Fibroblast of gingiva (primary cell): ENCODE measurements at regions not wholly inside any gene's neighbourhood (a gene's known extent, or its start where the extent isn't known, plus 50 kb on each side); places are given as distances from the start of the nearest gene placed in this dataset.
"Not testable (repeated sequence)": the region's sequence is repeated elsewhere in the genome, so short reads cannot be mapped to it uniquely, and the experiment has no call there.

ENCODE experiments used
- DNase-seq: peaks from one replicate; pipeline ENCODE4 v3.0.0-alpha.2; 2011; ENCODE audit warnings: low read depth

- no peak for DNase-seq
These were observed 616.6 kb downstream of the TLE1 start for GRCh38 chr9:81072758-81073157.

- DNase-seq, result no peak
These were observed 618.2 kb downstream of the TLE1 start for GRCh38 chr9:81071108-81071507.

DNA sequence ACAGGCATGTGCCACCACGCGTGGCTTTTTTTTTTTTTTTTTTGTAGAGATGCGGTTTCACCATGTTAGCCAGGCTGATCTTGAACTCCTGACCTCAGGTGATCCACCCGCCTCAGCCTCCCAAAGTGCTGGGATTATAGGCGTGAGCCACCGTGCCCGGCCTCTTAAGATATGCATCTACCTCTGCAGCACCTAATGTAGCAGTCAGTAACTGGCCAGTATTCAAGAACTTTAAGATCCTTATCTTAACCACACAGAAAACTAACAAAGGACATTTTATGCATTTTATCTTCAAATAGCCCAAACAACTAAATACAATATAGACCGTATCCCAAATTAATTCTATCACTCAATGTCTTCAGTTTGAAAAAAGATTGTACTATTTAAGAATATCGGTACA, 618.7 kb downstream of the TLE1 start:
- no peak for DNase-seq

DNA sequence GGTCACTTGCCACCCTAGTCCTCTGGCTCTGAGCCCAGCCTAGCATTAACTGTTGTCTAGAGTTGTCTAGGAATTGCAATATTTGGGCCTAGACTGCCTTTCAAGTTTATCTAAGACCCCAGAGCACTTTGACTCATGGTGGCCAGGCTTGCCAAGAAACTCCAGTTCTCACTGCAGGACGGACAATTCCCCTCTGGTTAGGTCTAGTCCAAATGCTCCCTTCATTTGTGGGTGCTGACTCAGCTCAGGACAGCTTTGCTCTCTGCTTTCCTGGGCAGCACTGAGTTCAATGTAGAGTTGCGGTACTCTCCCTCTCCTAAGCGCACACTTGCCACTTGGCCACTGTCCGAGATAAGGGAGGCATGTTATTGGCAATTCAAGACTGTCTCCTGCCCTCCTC, 619.4 kb downstream of the TLE1 start:
- no peak for DNase-seq

DNA sequence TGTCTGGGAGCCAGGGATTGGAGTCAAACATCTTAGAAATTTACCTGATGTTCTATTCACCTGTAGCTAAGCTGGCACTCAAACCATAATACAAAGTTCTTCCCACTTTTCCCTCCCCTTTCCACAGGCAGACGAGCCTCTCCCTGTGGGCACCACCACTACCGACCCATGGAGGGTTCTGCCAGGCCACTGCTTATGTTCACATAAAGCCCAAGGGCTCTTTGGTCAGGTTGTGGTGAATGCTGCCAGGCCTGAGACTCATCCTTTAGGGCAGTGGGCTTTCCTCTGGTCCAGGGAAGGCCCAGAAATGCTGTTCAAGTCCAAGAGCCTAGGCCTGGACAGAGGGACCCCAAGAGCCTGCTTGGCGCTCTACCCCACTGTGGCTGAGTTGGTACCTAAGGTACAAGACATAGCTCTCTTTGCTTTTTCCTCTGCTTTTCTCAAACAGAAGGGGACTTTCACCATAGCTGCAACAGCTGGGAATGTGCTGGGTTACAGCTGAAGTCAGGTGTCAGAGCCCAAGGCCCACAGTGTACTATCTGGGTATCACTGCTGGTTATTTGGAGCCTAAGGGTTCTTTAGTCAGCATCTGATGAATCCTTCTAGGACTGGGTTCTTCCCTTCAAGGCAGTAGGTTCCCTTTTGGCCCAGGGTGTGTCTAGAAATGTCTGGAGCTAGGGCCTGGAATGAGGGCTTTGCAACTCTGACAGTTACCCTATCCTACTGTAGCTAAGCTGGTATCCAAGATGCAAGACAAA, 620.1 kb downstream of the TLE1 start:
- DNase-seq, result no peak

DNA sequence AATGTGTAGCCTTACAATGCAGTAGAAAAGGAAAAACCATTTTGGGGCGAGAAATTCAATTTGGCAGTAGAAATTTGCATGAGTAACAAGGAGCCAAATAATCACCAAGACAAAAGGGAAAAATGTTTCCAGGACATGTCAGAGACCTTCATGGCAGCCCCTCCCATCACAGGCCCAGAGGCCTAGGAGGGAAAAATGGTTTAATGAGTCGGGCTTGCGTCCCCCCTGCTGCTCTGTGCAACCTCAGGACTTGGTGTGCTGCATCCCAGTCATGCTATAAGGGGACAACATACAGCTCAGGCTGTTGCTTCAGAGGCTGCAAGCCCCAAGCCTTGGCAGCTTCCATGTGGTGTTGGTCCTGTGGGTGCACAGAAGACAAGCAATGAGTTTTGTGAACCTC, 626.4 kb downstream of the TLE1 start:
- not testable (repeated sequence) for DNase-seq

DNA sequence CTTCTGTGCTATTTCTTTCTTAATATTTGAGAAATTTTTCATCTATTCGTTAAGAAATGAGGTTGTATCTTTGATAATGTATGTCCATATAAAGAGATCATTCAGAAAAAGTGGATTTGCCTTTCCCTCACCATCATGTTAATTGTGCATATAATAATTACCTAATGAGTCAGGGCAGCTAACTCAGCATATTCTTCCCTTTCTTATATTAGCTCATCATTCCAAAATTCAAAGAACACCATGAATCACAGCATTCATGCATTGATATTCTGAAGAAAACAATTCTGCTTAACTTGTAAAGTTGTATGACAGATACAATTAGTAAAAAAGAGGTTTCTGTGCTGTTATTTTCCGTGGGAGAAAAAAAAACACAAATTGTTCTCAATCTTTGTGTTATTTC, 630.6 kb downstream of the TLE1 start:
- DNase-seq, result no peak

DNA sequence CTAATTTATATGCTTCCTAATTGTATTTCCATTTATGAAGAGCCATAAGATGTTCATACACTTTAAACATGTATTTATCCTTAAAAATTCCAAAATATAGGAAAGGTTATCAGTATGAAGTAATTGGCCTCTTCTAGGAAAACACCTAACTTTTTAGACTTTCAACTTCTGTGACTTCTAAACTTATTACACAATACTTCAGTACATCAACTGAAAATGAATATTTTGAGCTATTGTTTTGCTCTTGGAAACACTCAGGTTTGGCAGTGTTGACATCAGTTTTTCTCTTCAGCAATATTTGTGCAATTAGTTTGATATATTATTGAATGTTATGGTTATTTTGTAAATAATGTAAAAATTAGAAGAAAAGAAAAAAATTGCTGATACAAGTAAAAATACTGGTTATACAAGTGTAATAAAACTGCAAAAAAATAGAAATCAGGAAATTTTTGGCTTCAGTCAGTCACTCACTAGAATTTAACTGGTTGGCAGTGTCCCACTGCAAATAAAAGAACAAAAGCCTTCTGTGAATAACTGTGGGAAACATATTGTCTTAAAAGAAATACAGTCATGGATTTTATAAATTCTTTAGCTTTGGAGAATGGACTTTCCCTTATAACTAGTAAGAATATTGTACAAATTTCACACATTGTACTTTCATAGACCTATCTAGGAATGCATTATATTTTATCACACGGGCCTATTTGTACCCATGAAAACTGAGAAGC, 635.9 kb downstream of the TLE1 start:
- DNase-seq, result no peak

DNA sequence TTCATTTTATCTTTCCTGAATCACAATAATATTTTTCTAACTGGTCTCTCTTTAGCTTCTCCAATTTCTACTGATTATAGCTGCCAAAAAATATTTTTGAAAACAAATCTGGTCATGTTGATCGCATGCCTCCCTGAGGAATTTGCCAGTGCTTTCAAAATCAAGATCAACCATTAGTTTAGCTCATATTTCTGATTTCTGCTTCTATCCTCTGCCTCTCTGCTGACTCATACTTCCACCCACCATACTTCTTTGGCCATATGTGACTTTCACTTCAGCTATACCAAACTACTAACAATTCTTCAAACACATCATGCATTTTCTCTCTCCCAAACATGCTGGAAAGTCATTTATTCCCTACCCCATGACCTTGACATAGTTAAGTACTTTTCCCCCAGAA, 636.5 kb downstream of the TLE1 start:
- peak; percentile 78 for DNase-seq

DNA sequence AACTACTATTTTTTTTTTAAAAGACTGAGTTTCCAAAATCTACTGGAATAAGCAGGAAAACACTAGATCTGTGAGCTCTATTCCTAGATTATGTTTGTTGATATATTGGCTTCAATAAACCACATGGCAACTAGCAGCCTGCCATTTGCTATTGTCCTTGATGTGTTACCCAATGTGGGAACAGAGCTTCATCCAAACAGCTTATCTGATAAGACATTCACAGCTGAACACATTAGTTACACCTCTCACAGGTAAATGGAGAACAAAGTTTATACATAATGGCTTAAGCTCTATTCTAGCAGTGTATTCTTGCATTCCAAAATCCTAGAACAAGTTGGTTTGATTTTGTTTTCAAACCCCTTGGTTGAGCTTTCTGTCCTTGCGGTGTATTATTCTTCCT, 642.1 kb downstream of the TLE1 start:
- DNase-seq, result no peak

DNA sequence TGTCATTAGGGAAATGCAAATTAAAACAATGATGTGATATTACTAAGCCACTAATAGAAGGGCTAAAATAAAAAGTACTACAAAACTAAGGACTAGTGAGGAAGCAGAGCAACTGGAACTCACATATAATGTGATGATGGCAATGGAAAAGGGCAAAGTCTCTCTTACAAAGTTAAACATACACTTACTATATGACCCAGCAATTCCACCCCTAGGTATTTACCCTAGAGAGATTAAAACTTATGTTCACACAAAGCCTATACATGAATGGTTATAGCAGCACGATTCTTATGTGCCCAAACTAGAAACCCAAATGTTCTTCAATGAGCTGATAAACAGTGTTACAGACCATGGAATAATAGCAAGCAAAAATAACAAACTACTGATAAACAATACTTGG, 643.7 kb downstream of the TLE1 start:
- no peak for DNase-seq

DNA sequence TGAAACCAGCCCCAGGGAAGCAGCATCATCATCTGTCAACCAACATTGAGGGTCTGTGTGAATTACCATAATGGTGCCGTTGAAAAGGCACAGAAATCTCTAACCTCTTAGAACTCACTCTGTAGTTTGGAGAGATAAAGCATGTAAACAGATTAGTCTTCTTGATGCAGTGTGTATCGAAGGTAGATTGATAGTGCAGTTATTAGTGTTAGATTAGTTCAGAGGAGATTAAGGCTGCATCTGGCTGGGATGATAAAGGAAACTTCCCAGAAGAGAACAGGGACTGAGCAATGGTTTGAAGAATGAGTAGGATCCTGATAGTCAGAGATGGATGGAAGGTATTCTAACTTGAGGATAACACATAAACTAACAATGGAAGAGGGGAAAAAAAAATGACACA, 651.5 kb downstream of the TLE1 start:
- no peak for DNase-seq

- no peak for DNase-seq
These were observed 653.7 kb downstream of the TLE1 start for GRCh38 chr9:81035601-81036000.

GRCh38 chr9:81035171-81035570, 654.2 kb downstream of the TLE1 start:
- peak; percentile 63 for DNase-seq

DNA sequence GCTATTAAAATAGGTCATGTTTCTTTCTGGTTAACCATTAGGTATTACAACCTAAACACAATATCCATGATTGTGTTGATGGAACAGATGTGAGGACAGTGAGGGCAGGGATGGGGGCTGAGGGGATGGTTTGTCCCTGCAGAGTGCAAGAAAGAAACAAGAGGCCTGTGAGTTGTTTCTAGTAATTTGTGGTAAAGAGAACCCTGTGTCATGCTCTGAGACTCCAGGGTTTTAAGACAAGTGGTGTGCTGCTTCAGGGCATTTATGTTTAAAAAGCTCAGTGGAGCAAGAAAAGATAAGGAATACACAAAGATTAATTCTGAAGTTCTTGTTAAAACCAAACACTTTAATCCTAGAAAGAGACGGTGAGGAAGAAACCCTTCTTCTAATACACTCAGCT, 656.5 kb downstream of the TLE1 start:
- DNase-seq, result no peak

GRCh38 chr9:81032030-81032572, 657.2 kb downstream of the TLE1 start:
- peak; percentile 72 for DNase-seq

DNA sequence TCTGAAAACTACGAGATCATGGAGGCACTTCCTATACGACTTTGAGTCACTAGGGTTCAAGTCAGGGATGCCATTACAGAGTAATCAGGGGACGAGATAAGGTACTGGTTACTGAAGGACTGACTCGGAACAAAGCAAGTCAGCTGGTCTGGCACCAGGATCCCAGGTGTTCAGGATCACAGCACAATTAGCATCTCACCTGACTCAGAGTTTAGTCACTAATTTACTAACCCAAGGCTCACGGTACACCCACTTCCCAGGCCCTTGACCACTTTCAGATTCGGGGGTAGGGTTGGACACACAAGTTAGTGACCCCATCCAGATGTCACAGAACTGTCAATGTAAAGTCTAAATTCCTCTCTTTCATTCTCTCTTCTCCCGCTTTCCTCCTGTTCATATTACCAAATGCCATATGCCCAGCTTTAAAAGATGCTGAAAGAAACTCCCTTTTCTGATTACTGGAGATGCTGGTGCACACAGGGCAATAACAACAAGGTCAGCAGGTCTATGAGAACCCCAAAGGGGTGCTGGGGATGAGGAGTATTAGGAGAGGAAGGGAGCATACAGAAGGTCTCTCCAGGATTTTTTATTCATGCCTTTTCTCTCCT, 657.8 kb downstream of the TLE1 start:
- no peak for DNase-seq

GRCh38 chr9:81030027-81030426, 659.3 kb downstream of the TLE1 start:
- DNase-seq, result no peak

DNA sequence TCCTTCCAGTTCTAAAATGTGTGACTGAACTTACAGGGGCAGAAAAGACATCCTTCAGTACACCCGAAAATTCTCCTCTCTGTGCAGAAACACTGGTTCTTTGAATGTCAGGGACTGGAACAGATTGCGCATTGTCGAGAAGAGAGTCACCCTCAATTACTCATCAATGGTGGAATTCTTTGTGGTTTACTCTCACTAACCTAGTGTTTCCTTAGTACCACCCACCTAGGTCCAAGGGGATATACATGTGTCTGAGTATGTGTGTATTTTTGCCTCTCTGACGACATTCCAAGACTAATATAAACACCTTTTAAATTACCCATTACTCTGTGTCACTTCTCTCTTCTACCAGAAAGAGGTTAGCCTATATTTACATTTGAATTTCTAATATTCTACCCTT, 660.8 kb downstream of the TLE1 start:
- peak; percentile 58 for DNase-seq

DNA sequence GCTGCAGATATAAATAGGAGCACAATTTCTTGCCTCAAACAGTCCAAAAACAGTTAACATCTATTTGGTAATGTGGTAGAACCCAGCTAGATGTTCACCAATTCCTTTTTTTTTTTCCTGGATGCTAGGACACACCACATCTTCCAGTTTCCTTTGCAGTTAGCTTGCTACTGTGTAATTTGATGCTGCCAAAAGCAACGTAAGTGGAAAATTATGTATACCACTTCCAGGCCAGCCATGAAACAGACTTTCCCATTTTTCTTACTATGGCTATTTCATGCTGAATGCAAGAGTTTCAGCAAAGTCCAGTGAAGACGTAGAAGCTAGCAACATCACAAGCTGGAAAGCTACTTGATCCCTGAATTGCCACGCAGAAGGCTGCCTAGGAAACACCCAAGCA, 667.2 kb downstream of the TLE1 start:
- peak; percentile 56 for DNase-seq

DNA sequence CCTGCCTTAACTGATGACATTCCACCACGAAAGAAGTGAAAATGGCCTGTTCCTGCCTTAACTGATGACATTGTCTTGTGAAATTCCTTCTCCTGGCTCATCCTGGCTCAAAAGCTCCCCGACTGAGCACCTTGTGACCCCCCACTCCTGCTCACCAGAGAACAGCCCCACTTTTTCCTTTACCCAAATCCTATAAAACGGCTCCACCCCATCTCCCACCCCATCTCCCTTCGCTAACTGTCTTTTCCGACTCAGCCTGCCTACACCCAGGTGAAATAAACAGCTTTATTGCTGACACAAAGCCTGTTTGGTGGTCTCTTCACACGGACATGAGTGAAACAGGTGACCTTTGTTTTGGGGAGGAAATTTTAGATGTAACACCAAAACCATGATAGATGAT, 674.4 kb downstream of the TLE1 start:
- not testable (repeated sequence) for DNase-seq

DNA sequence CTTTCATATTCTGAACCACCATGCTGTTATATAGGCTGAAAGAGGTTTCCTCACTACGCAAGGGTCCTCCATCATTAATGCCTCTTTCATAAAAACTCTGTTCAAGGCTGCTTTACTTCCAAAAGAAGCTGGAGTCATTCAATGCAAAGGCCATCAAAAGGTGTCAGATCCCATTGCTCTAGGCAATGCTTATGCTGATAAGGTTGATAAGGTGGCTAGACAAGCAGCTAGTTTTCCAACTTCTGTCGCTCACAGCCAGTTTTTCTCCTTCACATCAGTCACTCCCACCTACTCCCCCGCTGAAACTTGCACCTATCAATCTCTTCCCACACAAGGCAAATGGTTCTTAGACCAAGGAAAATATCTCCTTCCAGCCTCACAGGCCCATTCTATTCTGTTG, 676.2 kb downstream of the TLE1 start:
- DNase-seq, result not testable (repeated sequence)

- no peak for DNase-seq
These were observed 686.4 kb downstream of the TLE1 start for GRCh38 chr9:81002906-81003305.
